ENCODE measurements at regions not wholly inside any gene's neighbourhood (a gene's known extent, or its start where the extent isn't known, plus 50 kb on each side); places are given as distances from the start of the nearest gene placed in this dataset.

DNA sequence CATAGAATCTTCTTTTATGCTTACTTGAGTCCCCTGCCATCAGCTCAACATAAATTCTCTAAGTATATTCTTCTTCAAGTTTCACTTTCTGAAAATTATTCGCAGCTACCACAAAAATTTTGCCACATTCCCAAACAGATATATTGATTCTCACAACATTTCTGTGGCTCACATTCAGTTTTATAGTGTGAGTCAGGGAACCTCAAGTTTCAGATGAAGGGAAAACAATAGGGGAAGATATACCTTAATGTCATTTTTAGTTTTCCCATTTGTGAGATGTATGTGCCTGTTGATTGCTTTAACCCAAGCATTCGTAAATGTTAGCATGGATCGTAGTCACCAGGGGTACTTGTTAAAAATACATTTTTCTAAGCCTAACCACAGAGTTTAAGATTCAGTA lies 465.8 kb downstream of the CCER1 start:
- Histone ChIP-seq H3K4me3 (ENCODE audit: low read length) (no peak overlapping the region), H2AFZ (ENCODE audit: low read length) (no peak overlapping the region), H3K36me3 (replicated peaks; ENCODE audit: insufficient read depth, low read length) (no peaks in the 10 kb centered on the region; the same call in 1 of the 2 replicates), H3K9me2 (replicated peaks; ENCODE audit: insufficient read depth, low read length) (no peaks in the 10 kb centered on the region), H4K20me1 (ENCODE audit: insufficient read depth, low read length) (no peaks in the 10 kb centered on the region), H3K4me2 (ENCODE audit: low read depth, low read length) (no peak overlapping the region), H3K9ac (ENCODE audit: low read length) (no peak overlapping the region), H3K79me2 (ENCODE audit: low read length) (no peaks in the 10 kb centered on the region), H3K9me3 (replicated peaks; ENCODE audit: insufficient read depth, low read length) (no peaks in the 10 kb centered on the region), H3K4me1 (ENCODE audit: low read length) (no peaks in the 10 kb centered on the region), H3F3A (ENCODE audit: insufficient read depth, low read length) (no peaks in the 10 kb centered on the region), H3K27me3 (replicated peaks; ENCODE audit: insufficient read depth, low read length) (no peaks in the 10 kb centered on the region), H3K27ac (ENCODE audit: low read length) (no peak overlapping the region)
- TF ChIP-seq EZH2 (optimal IDR thresholded peaks at IDR 0.05; ENCODE audit: low read depth, low read length) (no peak), EZH2phosphoT487 (IDR thresholded peaks at IDR 0.05; ENCODE audit: low read length) (no peak)
- TF ChIP-seq, protein P1, sequence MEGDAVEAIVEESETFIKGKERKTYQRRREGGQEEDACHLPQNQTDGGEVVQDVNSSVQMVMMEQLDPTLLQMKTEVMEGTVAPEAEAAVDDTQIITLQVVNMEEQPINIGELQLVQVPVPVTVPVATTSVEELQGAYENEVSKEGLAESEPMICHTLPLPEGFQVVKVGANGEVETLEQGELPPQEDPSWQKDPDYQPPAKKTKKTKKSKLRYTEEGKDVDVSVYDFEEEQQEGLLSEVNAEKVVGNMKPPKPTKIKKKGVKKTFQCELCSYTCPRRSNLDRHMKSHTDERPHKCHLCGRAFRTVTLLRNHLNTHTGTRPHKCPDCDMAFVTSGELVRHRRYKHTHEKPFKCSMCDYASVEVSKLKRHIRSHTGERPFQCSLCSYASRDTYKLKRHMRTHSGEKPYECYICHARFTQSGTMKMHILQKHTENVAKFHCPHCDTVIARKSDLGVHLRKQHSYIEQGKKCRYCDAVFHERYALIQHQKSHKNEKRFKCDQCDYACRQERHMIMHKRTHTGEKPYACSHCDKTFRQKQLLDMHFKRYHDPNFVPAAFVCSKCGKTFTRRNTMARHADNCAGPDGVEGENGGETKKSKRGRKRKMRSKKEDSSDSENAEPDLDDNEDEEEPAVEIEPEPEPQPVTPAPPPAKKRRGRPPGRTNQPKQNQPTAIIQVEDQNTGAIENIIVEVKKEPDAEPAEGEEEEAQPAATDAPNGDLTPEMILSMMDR (IDR thresholded peaks at IDR 0.05; ENCODE audit: low read length), result no peak
- no peak for DNase-seq

DNA sequence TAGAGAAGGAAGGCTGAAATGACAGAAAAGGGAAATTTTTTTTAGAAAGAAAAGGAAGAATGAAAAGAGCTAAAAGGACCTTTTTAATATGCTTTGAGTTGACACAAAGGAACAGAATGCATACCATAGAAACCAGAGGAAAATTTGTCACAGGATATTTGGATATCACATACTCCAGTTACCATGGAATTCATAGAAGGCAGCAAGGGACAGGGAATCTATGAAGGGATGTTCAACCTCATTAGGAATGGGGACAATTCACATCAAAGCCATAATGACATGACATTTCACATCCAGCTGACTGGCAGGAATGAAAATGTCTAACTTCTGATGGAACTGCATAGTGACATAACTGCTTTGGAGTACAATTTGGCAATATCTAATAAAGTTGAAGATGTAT lies 469.4 kb downstream of the CCER1 start:
- Histone ChIP-seq H3K9ac (ENCODE audit: low read length) (no peak overlapping the region), H3K4me2 (ENCODE audit: low read depth, low read length) (no peak overlapping the region), H3K4me3 (ENCODE audit: low read length) (no peak overlapping the region), H3K9me2 (replicated peaks; ENCODE audit: insufficient read depth, low read length) (no peaks in the 10 kb centered on the region), H3K79me2 (ENCODE audit: low read length) (no peaks in the 10 kb centered on the region), H4K20me1 (ENCODE audit: insufficient read depth, low read length) (no peaks in the 10 kb centered on the region), H3K27ac (ENCODE audit: low read length) (no peak overlapping the region), H3K36me3 (replicated peaks; ENCODE audit: insufficient read depth, low read length) (no peaks in the 10 kb centered on the region), H2AFZ (ENCODE audit: low read length) (no peak overlapping the region), H3K4me1 (ENCODE audit: low read length) (no peaks in the 10 kb centered on the region), H3K9me3 (replicated peaks; ENCODE audit: insufficient read depth, low read length) (no peaks in the 10 kb centered on the region), H3F3A (ENCODE audit: insufficient read depth, low read length) (no peaks in the 10 kb centered on the region), H3K27me3 (replicated peaks; ENCODE audit: insufficient read depth, low read length) (no peaks in the 10 kb centered on the region)
- TF ChIP-seq EZH2 (optimal IDR thresholded peaks at IDR 0.05; ENCODE audit: low read depth, low read length) (no peak), EZH2phosphoT487 (IDR thresholded peaks at IDR 0.05; ENCODE audit: low read length) (no peak)
- TF ChIP-seq, protein P1 (IDR thresholded peaks at IDR 0.05; ENCODE audit: low read length), result no peak
- no peak for DNase-seq

DNA sequence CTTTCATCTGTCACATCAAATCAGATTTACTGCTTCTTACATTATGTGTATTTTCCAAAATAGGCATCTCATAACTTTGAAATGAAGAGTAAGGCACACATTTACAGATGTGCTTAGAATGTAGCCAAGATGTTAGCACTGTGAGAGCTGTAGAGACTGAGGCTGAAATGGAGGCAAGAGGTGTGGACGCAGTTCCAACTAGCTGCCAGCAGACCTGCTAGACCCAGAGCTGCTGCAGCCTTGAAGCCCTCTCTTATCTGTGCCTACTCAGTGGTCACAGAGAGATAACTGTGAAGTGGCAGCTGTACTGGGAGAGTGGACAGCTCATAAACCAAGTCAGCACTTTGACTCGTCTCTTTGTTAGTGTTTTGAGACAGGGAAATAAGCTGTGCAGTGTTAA lies 470.9 kb downstream of the CCER1 start:
- H3K79me2 ChIP-seq (ENCODE audit: low read length), result no peaks in the 10 kb centered on the region
- no peak overlapping the region for H2AFZ ChIP-seq (ENCODE audit: low read length)
- no peaks in the 10 kb centered on the region for H3K36me3 ChIP-seq (replicated peaks; ENCODE audit: insufficient read depth, low read length)

More for the DNA sequence above, 470.9 kb downstream of the CCER1 start:
- Histone ChIP-seq H3K4me3 (ENCODE audit: low read length) (no peak overlapping the region), H3K9me2 (replicated peaks; ENCODE audit: insufficient read depth, low read length) (no peaks in the 10 kb centered on the region), H3K27ac (ENCODE audit: low read length) (no peak overlapping the region), H3K4me2 (ENCODE audit: low read depth, low read length) (no peak overlapping the region), H3K9me3 (replicated peaks; ENCODE audit: insufficient read depth, low read length) (no peaks in the 10 kb centered on the region), H3F3A (ENCODE audit: insufficient read depth, low read length) (no peaks in the 10 kb centered on the region), H4K20me1 (ENCODE audit: insufficient read depth, low read length) (no peaks in the 10 kb centered on the region), H3K9ac (ENCODE audit: low read length) (no peak overlapping the region), H3K27me3 (replicated peaks; ENCODE audit: insufficient read depth, low read length) (no peaks in the 10 kb centered on the region), H3K4me1 (ENCODE audit: low read length) (no peaks in the 10 kb centered on the region)
- DNase-seq, result no peak
- TF ChIP-seq, protein P1 (IDR thresholded peaks at IDR 0.05; ENCODE audit: low read length), result no peak
- no peak for TF ChIP-seq EZH2 (optimal IDR thresholded peaks at IDR 0.05; ENCODE audit: low read depth, low read length)
- no peak for TF ChIP-seq EZH2phosphoT487 (IDR thresholded peaks at IDR 0.05; ENCODE audit: low read length)
